ENCODE measurements at regions not wholly inside any gene's neighbourhood (a gene's known extent, or its start where the extent isn't known, plus 50 kb on each side); places are given as distances from the start of the nearest gene placed in this dataset.

DNA sequence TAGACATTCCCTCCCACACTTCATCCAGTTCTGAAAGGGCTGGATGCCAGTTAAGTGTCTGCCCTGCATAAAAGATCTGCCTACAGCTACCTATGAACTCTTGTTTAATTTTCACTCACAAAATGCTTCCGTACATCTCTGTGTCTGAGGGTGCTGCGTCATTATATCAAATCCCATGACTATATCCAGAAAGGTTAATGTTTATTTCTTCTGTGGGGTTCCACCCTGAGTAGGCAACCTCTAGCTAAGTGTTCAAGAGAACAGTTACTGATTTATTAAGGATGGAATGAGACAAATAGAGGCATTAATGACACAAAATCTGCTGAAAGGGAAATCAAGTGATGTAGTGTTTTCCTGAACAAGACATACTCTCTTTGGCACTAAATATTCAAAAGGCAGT is 220.2 kb downstream of the MTHFS start:
- no peaks in the 10 kb centered on the region for H3K36me3 ChIP-seq (ENCODE audit: control insufficient read depth, low read depth, low read length)
- H3K4me3 ChIP-seq (ENCODE audit: low read length) = no peak overlapping the region
- H3K27ac ChIP-seq (ENCODE audit: low read length) = no peak overlapping the region
- no peak overlapping the region for H3K9ac ChIP-seq (ENCODE audit: low read length)
- H3K27me3 ChIP-seq (ENCODE audit: control insufficient read depth, insufficient read depth, low read length) = no peaks in the 10 kb centered on the region
- H3K4me1 ChIP-seq (ENCODE audit: control insufficient read depth, low read depth, low read length) = peaks cover 26% of the 10 kb centered on the region
- no peaks in the 10 kb centered on the region for H3K9me3 ChIP-seq (ENCODE audit: control insufficient read depth, low read depth, low read length)

- no peaks in the 10 kb centered on the region for H3K36me3 ChIP-seq (ENCODE audit: control insufficient read depth, low read depth, low read length)
- H3K9ac ChIP-seq (ENCODE audit: low read length) = no peak overlapping the region
- peaks cover 26% of the 10 kb centered on the region for H3K4me1 ChIP-seq (ENCODE audit: control insufficient read depth, low read depth, low read length)
- no peak overlapping the region for H3K4me3 ChIP-seq (ENCODE audit: low read length)
- H3K27me3 ChIP-seq (ENCODE audit: control insufficient read depth, insufficient read depth, low read length) = no peaks in the 10 kb centered on the region
- H3K9me3 ChIP-seq (ENCODE audit: control insufficient read depth, low read depth, low read length) = no peaks in the 10 kb centered on the region
- no peak overlapping the region for H3K27ac ChIP-seq (ENCODE audit: low read length)
Observed at GRCh38 chr15:79677241-79677640, 219.6 kb downstream of the MTHFS start.

GRCh38 chr15:79678032-79678701 is 218.6 kb downstream of the MTHFS start:
- no peaks in the 10 kb centered on the region for H3K27me3 ChIP-seq (ENCODE audit: control insufficient read depth, insufficient read depth, low read length)
- peaks cover 26% of the 10 kb centered on the region for H3K4me1 ChIP-seq (ENCODE audit: control insufficient read depth, low read depth, low read length)
- H3K9ac ChIP-seq (ENCODE audit: low read length) = no peak overlapping the region
- no peaks in the 10 kb centered on the region for H3K36me3 ChIP-seq (ENCODE audit: control insufficient read depth, low read depth, low read length)
- H3K4me3 ChIP-seq (ENCODE audit: low read length) = no peak overlapping the region
- H3K27ac ChIP-seq (ENCODE audit: low read length) = no peak overlapping the region
- H3K9me3 ChIP-seq (ENCODE audit: control insufficient read depth, low read depth, low read length) = no peaks in the 10 kb centered on the region

- peaks cover 15% of the 10 kb centered on the region for H3K4me1 ChIP-seq (ENCODE audit: control insufficient read depth, low read depth, low read length)
- no peak overlapping the region for H3K9ac ChIP-seq (ENCODE audit: low read length)
- H3K9me3 ChIP-seq (ENCODE audit: control insufficient read depth, low read depth, low read length) = no peaks in the 10 kb centered on the region
- no peak overlapping the region for H3K4me3 ChIP-seq (ENCODE audit: low read length)
- no peaks in the 10 kb centered on the region for H3K27me3 ChIP-seq (ENCODE audit: control insufficient read depth, insufficient read depth, low read length)
- H3K27ac ChIP-seq (ENCODE audit: low read length) = no peak overlapping the region
- no peaks in the 10 kb centered on the region for H3K36me3 ChIP-seq (ENCODE audit: control insufficient read depth, low read depth, low read length)
Observed at GRCh38 chr15:79680720-79681119, 216.1 kb downstream of the MTHFS start.

GRCh38 chr15:79682285-79682684 is 214.5 kb downstream of the MTHFS start:
- Histone ChIP-seq H3K9me3 (ENCODE audit: control insufficient read depth, low read depth, low read length) (no peaks in the 10 kb centered on the region), H3K4me1 (ENCODE audit: control insufficient read depth, low read depth, low read length) (peaks cover 15% of the 10 kb centered on the region), H3K36me3 (ENCODE audit: control insufficient read depth, low read depth, low read length) (no peaks in the 10 kb centered on the region), H3K4me3 (ENCODE audit: low read length) (no peak overlapping the region), H3K27me3 (ENCODE audit: control insufficient read depth, insufficient read depth, low read length) (no peaks in the 10 kb centered on the region), H3K27ac (ENCODE audit: low read length) (no peak overlapping the region), H3K9ac (ENCODE audit: low read length) (no peak overlapping the region)

- Histone ChIP-seq H3K4me1 (ENCODE audit: control insufficient read depth, low read depth, low read length) (peaks cover 11% of the 10 kb centered on the region), H3K4me3 (ENCODE audit: low read length) (no peak overlapping the region), H3K9me3 (ENCODE audit: control insufficient read depth, low read depth, low read length) (no peaks in the 10 kb centered on the region), H3K9ac (ENCODE audit: low read length) (no peak overlapping the region), H3K27me3 (ENCODE audit: control insufficient read depth, insufficient read depth, low read length) (no peaks in the 10 kb centered on the region), H3K36me3 (ENCODE audit: control insufficient read depth, low read depth, low read length) (no peaks in the 10 kb centered on the region), H3K27ac (ENCODE audit: low read length) (no peak overlapping the region)
Observed at GRCh38 chr15:79682851-79683288, 213.9 kb downstream of the MTHFS start.

GRCh38 chr15:79689030-79689429 is 207.8 kb downstream of the MTHFS start:
- Histone ChIP-seq H3K27ac (ENCODE audit: low read length) (no peak overlapping the region), H3K9ac (ENCODE audit: low read length) (no peak overlapping the region), H3K4me1 (ENCODE audit: control insufficient read depth, low read depth, low read length) (no peaks in the 10 kb centered on the region), H3K27me3 (ENCODE audit: control insufficient read depth, insufficient read depth, low read length) (no peaks in the 10 kb centered on the region), H3K4me3 (ENCODE audit: low read length) (no peak overlapping the region), H3K9me3 (ENCODE audit: control insufficient read depth, low read depth, low read length) (no peaks in the 10 kb centered on the region), H3K36me3 (ENCODE audit: control insufficient read depth, low read depth, low read length) (no peaks in the 10 kb centered on the region)

DNA sequence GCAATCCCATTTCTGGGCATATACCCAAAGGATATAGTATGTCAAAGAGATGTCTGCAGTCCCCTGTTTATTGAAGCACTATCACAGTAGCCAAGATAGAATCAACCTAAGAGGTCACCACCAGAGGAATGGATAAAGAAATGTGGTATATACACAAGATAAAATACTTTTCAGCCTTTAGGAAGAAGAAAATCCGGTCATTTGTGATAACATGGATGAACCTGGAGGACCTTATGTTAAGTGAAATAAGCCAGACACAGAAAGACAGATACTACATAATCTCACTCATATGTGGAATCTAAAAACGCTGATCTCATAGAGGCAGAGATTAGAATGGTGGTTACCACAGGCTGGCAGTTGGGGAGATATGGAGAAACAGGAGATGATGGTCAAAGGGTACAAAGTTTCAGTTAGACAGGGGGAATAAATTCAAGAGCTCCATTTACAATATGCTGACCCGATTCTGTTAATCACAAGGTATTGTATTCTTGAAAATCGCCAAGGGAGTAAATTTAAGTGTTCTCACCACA is 195.8 kb downstream of the MTHFS start:
- no peak overlapping the region for H3K9ac ChIP-seq (ENCODE audit: low read length)
- H3K27ac ChIP-seq (ENCODE audit: low read length) = no peak overlapping the region
- H3K36me3 ChIP-seq (ENCODE audit: control insufficient read depth, low read depth, low read length) = no peaks in the 10 kb centered on the region
- H3K4me1 ChIP-seq (ENCODE audit: control insufficient read depth, low read depth, low read length) = no peaks in the 10 kb centered on the region
- H3K27me3 ChIP-seq (ENCODE audit: control insufficient read depth, insufficient read depth, low read length) = no peaks in the 10 kb centered on the region
- no peak overlapping the region for H3K4me3 ChIP-seq (ENCODE audit: low read length)
- H3K9me3 ChIP-seq (ENCODE audit: control insufficient read depth, low read depth, low read length) = no peaks in the 10 kb centered on the region

- H3K27me3 ChIP-seq (ENCODE audit: control insufficient read depth, insufficient read depth, low read length) = no peaks in the 10 kb centered on the region
- no peaks in the 10 kb centered on the region for H3K9me3 ChIP-seq (ENCODE audit: control insufficient read depth, low read depth, low read length)
- H3K4me1 ChIP-seq (ENCODE audit: control insufficient read depth, low read depth, low read length) = no peaks in the 10 kb centered on the region
- H3K4me3 ChIP-seq (ENCODE audit: low read length) = no peak overlapping the region
- no peak overlapping the region for H3K27ac ChIP-seq (ENCODE audit: low read length)
- H3K9ac ChIP-seq (ENCODE audit: low read length) = no peak overlapping the region
- no peaks in the 10 kb centered on the region for H3K36me3 ChIP-seq (ENCODE audit: control insufficient read depth, low read depth, low read length)
Observed at GRCh38 chr15:79702621-79703020, 194.2 kb downstream of the MTHFS start.

DNA sequence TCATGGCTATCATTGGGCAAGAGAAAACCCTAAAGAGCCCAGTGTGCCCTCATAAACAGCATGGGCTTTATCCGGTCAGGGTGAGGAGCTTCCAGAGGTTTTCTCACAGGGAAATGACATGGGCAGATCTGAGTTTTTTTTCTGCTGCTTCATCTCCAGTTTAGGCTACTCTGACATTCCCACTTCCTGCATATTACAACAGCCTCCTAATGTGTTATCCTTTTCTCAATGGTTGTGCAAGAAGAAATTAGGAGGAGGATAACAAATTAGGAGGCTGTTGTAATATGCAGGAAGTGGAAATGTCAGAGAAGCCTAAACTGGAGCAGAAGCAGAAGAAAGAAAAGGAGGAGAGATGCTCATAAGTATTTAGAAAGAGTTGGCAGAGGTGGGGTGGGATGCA is 175.6 kb downstream of the MTHFS start:
- Histone ChIP-seq H3K27me3 (ENCODE audit: control insufficient read depth, insufficient read depth, low read length) (no peaks in the 10 kb centered on the region), H3K36me3 (ENCODE audit: control insufficient read depth, low read depth, low read length) (no peaks in the 10 kb centered on the region), H3K9ac (ENCODE audit: low read length) (no peak overlapping the region), H3K4me3 (ENCODE audit: low read length) (no peak overlapping the region), H3K4me1 (ENCODE audit: control insufficient read depth, low read depth, low read length) (no peaks in the 10 kb centered on the region), H3K9me3 (ENCODE audit: control insufficient read depth, low read depth, low read length) (no peaks in the 10 kb centered on the region), H3K27ac (ENCODE audit: low read length) (no peak overlapping the region)

- no peak overlapping the region for H3K27ac ChIP-seq (ENCODE audit: low read length)
Observed at GRCh38 chr15:79724312-79724711, 172.5 kb downstream of the MTHFS start.

DNA sequence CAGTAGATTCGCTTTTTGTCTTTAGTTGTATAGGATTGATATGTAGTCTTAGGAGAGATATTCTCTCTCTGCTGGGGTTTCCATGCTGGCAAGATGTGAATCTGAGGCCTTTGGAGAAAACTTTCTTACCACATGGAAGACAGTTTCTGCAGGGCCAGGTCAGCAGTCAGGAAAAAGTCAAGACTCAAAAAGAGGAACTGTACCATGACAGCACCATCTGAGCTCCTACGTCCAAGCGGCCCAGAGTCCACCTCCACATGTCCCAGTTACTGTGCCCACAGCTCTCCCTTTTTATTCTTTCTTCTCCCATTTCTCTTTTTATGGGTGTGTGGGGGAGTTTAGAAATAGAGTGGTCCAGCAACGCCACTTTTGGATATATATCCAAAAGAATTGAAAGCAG is 172.0 kb downstream of the MTHFS start:
- no peaks in the 10 kb centered on the region for H3K36me3 ChIP-seq (ENCODE audit: control insufficient read depth, low read depth, low read length)
- no peaks in the 10 kb centered on the region for H3K4me1 ChIP-seq (ENCODE audit: control insufficient read depth, low read depth, low read length)
- no peak overlapping the region for H3K9ac ChIP-seq (ENCODE audit: low read length)
- no peaks in the 10 kb centered on the region for H3K9me3 ChIP-seq (ENCODE audit: control insufficient read depth, low read depth, low read length)
- H3K27ac ChIP-seq (ENCODE audit: low read length) = no peak overlapping the region
- no peak overlapping the region for H3K4me3 ChIP-seq (ENCODE audit: low read length)
- no peaks in the 10 kb centered on the region for H3K27me3 ChIP-seq (ENCODE audit: control insufficient read depth, insufficient read depth, low read length)

More at GRCh38 chr15:79724312-79724711, 172.5 kb downstream of the MTHFS start:
- H3K36me3 ChIP-seq (ENCODE audit: control insufficient read depth, low read depth, low read length) = no peaks in the 10 kb centered on the region
- no peak overlapping the region for H3K4me3 ChIP-seq (ENCODE audit: low read length)
- H3K4me1 ChIP-seq (ENCODE audit: control insufficient read depth, low read depth, low read length) = no peaks in the 10 kb centered on the region
- no peaks in the 10 kb centered on the region for H3K27me3 ChIP-seq (ENCODE audit: control insufficient read depth, insufficient read depth, low read length)
- no peaks in the 10 kb centered on the region for H3K9me3 ChIP-seq (ENCODE audit: control insufficient read depth, low read depth, low read length)
- H3K9ac ChIP-seq (ENCODE audit: low read length) = no peak overlapping the region

Measured in iPS-18a (cell line).